Neural progenitor cell (in vitro differentiated cells): ENCODE measurements at regions not wholly inside any gene's neighbourhood (a gene's known extent, or its start where the extent isn't known, plus 50 kb on each side); places are given as distances from the start of the nearest gene placed in this dataset.

ENCODE experiments used
- DNase-seq: peaks from one replicate; pipeline ENCODE4 v3.0.0-alpha.2; 2016; ENCODE audit warnings: low spot score
- H2AFZ ChIP-seq: fragments of 200-600 bp; sonication (generic); replicated peaks from 2 replicates; pipeline ENCODE4 v1.6.1; 2016; ENCODE audit warnings: antibody characterized with exemption
- H3F3A ChIP-seq: fragments of 200-600 bp; sonication (generic); 2 replicates; pipeline ENCODE4 v1.6.1; 2016; ENCODE audit warnings: antibody characterized with exemption, low read depth
- H3K27ac ChIP-seq: fragments of 200-600 bp; sonication (generic); 2 replicates; pipeline ENCODE4 v1.5.1; 2016; ENCODE audit warnings: mild to moderate bottlenecking
- H3K27me3 ChIP-seq: fragments of 200-600 bp; sonication (generic); 2 replicates; pipeline ENCODE4 v1.6.1; 2016; ENCODE audit warnings: mild to moderate bottlenecking, moderate library complexity
- H3K36me3 ChIP-seq: fragments of 200-600 bp; sonication (generic); 2 replicates; pipeline ENCODE4 v1.5.1; 2016
- H3K4me1 ChIP-seq: fragments of 200-600 bp; sonication (generic); 2 replicates; pipeline ENCODE4 v1.6.1; 2016; ENCODE audit warnings: mixed run types
- H3K4me2 ChIP-seq: fragments of 200-600 bp; sonication (generic); 2 replicates; pipeline ENCODE4 v1.6.1; 2016
- H3K4me3 ChIP-seq: fragments of 200-600 bp; sonication (generic); 2 replicates; pipeline ENCODE4 v1.5.1; 2016
- H3K79me2 ChIP-seq: fragments of 200-600 bp; sonication (generic); 2 replicates; pipeline ENCODE4 v1.6.1; 2016; ENCODE audit warnings: low read depth
- H3K9ac ChIP-seq: fragments of 200-600 bp; sonication (generic); 2 replicates; pipeline ENCODE4 v1.6.1; 2016
- H3K9me3 ChIP-seq: fragments of 200-600 bp; sonication (generic); 2 replicates; pipeline ENCODE4 v1.5.1; 2016; ENCODE audit warnings: low read depth
- H4K20me1 ChIP-seq: fragments of 200-600 bp; sonication (generic); 2 replicates; pipeline ENCODE4 v1.6.1; 2016; ENCODE audit warnings: low read depth
- H3K27ac Mint-ChIP-seq: 3 replicates; pipeline ENCODE4 v1.8.0; 2021; ENCODE audit warnings: mixed read lengths
- H3K27me3 Mint-ChIP-seq: 2 replicates; pipeline ENCODE4 v1.8.0; 2022; ENCODE audit warnings: low read depth, mild to moderate bottlenecking, inconsistent platforms, moderate library complexity, mixed read lengths; ENCODE audit not compliant: insufficient read depth
- H3K36me3 Mint-ChIP-seq: 3 replicates; pipeline ENCODE4 v1.8.0; 2021; ENCODE audit warnings: mixed read lengths
- H3K4me1 Mint-ChIP-seq: 3 replicates; pipeline ENCODE4 v1.8.0; 2021; ENCODE audit warnings: mixed read lengths
- H3K4me3 Mint-ChIP-seq: 3 replicates; pipeline ENCODE4 v1.8.0; 2021; ENCODE audit warnings: mild to moderate bottlenecking, moderate library complexity, mixed read lengths
- H3K9me3 Mint-ChIP-seq: 3 replicates; pipeline ENCODE4 v1.8.0; 2020; ENCODE audit warnings: mixed read lengths
- CTCF ChIP-seq: fragments of 200-600 bp; sonication (generic); IDR thresholded peaks from 2 replicates; pipeline ENCODE4 v1.5.1; 2017; ENCODE audit warnings: antibody characterized with exemption, mild to moderate bottlenecking
- EZH2 ChIP-seq: fragments of 200-600 bp; sonication (generic); IDR thresholded peaks from 2 replicates; pipeline ENCODE4 v1.6.1; 2017; ENCODE audit warnings: antibody characterized with exemption, mild to moderate bottlenecking, moderate library complexity
- EZH2phosphoT487 ChIP-seq: fragments of 200-600 bp; sonication (generic); IDR thresholded peaks from 2 replicates; pipeline ENCODE4 v1.6.1; 2017; ENCODE audit warnings: antibody characterized with exemption

DNA sequence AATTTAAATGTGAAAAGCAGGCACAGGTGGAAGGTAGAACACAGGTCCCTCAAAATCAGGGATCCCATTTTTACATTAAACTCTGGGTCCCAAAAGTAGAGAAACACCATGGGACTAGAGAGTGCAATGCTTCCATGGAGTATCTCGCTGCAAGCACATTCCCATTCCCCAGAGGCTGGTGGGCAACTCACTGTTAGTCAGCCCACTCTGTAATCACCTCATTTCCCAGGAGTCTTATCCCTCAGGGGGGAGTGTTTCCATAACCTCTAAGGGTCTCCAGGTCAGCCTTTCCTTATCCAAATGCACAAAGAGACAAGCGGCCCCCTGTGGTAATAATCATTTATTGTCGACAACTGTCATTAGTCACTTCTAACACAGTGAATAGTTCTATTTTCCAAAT is 490.1 kb upstream of the LRRC7 start:
- Mint-ChIP-seq H3K27me3 (peaks cover 8% of the 10 kb centered on the region), H3K4me3 (no peak overlapping the region), H3K36me3 (no peaks in the 10 kb centered on the region), H3K4me1 (peaks cover 42% of the 10 kb centered on the region), H3K9me3 (peaks cover 5% of the 10 kb centered on the region), H3K27ac (peak overlapping the region; percentile 80)
- H3K9me3 ChIP-seq = no peaks in the 10 kb centered on the region
- H3K27me3 ChIP-seq = peaks cover 5% of the 10 kb centered on the region
- H3F3A ChIP-seq = peaks cover 37% of the 10 kb centered on the region
- H3K4me3 ChIP-seq = no peak overlapping the region
- H3K9ac ChIP-seq = no peak overlapping the region
- H3K4me2 ChIP-seq = peak overlapping the region; percentile 45
- TF ChIP-seq EZH2phosphoT487 (no peak), EZH2 (no peak), CTCF (no peak)
- H3K27ac ChIP-seq = peak overlapping the region; percentile 87
- no peaks in the 10 kb centered on the region for H3K36me3 ChIP-seq
- H3K4me1 ChIP-seq = peaks cover 51% of the 10 kb centered on the region
- peak overlapping the region; percentile 23 for H2AFZ ChIP-seq
- DNase-seq = peak; percentile 70
- H3K79me2 ChIP-seq = no peaks in the 10 kb centered on the region
- no peaks in the 10 kb centered on the region for H4K20me1 ChIP-seq

GRCh38 chr1:69081668-69082067 is 486.1 kb upstream of the LRRC7 start:
- TF ChIP-seq EZH2 (no peak), CTCF (no peak), EZH2phosphoT487 (no peak)
- H3K4me2 ChIP-seq = peak overlapping the region; percentile 74
- Mint-ChIP-seq H3K4me3 (peak overlapping the region; percentile 39), H3K4me1 (peaks cover 50% of the 10 kb centered on the region), H3K27ac (no peak overlapping the region), H3K36me3 (no peaks in the 10 kb centered on the region), H3K9me3 (no peaks in the 10 kb centered on the region), H3K27me3 (peaks cover 6% of the 10 kb centered on the region)
- no peaks in the 10 kb centered on the region for H4K20me1 ChIP-seq
- no peak overlapping the region for H3K9ac ChIP-seq
- H3K27me3 ChIP-seq = peaks cover 5% of the 10 kb centered on the region
- H3K9me3 ChIP-seq = no peaks in the 10 kb centered on the region
- H3K4me3 ChIP-seq = peak overlapping the region; percentile 15
- no peak overlapping the region for H2AFZ ChIP-seq
- peaks cover 53% of the 10 kb centered on the region for H3F3A ChIP-seq
- DNase-seq = peak; percentile 52
- H3K4me1 ChIP-seq = peaks cover 69% of the 10 kb centered on the region
- H3K27ac ChIP-seq = peak overlapping the region; percentile 2
- no peaks in the 10 kb centered on the region for H3K36me3 ChIP-seq
- H3K79me2 ChIP-seq = no peaks in the 10 kb centered on the region

GRCh38 chr1:69082312-69082711 is 485.4 kb upstream of the LRRC7 start:
- Histone ChIP-seq H3K27me3 (peaks cover 5% of the 10 kb centered on the region), H3K9me3 (no peaks in the 10 kb centered on the region), H3K4me1 (peaks cover 62% of the 10 kb centered on the region), H3K4me3 (peak overlapping the region; percentile 15), H3K4me2 (peak overlapping the region; percentile 74), H3F3A (peaks cover 46% of the 10 kb centered on the region), H4K20me1 (no peaks in the 10 kb centered on the region), H3K36me3 (no peaks in the 10 kb centered on the region), H3K9ac (no peak overlapping the region), H2AFZ (no peak overlapping the region), H3K27ac (peak overlapping the region; percentile 2), H3K79me2 (no peaks in the 10 kb centered on the region)
- no peak overlapping the region for H3K27ac Mint-ChIP-seq
- H3K36me3 Mint-ChIP-seq = no peaks in the 10 kb centered on the region
- no peaks in the 10 kb centered on the region for H3K9me3 Mint-ChIP-seq
- H3K27me3 Mint-ChIP-seq = peaks cover 6% of the 10 kb centered on the region
- TF ChIP-seq EZH2phosphoT487 (peak; percentile 86), EZH2 (no peak)
- H3K4me1 Mint-ChIP-seq = peaks cover 43% of the 10 kb centered on the region
- peak; percentile 79 for DNase-seq
- H3K4me3 Mint-ChIP-seq = no peak overlapping the region

- no peak for TF ChIP-seq EZH2phosphoT487
- no peak for TF ChIP-seq CTCF
- no peak for TF ChIP-seq EZH2
- Histone ChIP-seq H3K4me1 (peaks cover 44% of the 10 kb centered on the region), H3K9ac (no peak overlapping the region), H4K20me1 (no peaks in the 10 kb centered on the region), H2AFZ (no peak overlapping the region), H3K36me3 (peaks cover 7% of the 10 kb centered on the region), H3K4me3 (no peak overlapping the region), H3K9me3 (peaks cover 13% of the 10 kb centered on the region), H3F3A (peaks cover 28% of the 10 kb centered on the region), H3K4me2 (no peak overlapping the region), H3K27me3 (peaks cover 3% of the 10 kb centered on the region), H3K27ac (no peak overlapping the region), H3K79me2 (no peaks in the 10 kb centered on the region)
- Mint-ChIP-seq H3K4me1 (peaks cover 26% of the 10 kb centered on the region), H3K27ac (no peak overlapping the region), H3K36me3 (no peaks in the 10 kb centered on the region), H3K4me3 (no peak overlapping the region), H3K27me3 (peaks cover 4% of the 10 kb centered on the region), H3K9me3 (peaks cover 9% of the 10 kb centered on the region)
- DNase-seq = no peak
Measured at GRCh38 chr1:69086148-69086547, 481.6 kb upstream of the LRRC7 start.
